GM13976 (cell line): ENCODE measurements at regions not wholly inside any gene's neighbourhood (a gene's known extent, or its start where the extent isn't known, plus 50 kb on each side); places are given as distances from the start of the nearest gene placed in this dataset.

Source experiments
- DNase-seq: peaks from one replicate; pipeline ENCODE4 v3.0.0; 2012; ENCODE audit warnings: low spot score
- CTCF ChIP-seq: IDR thresholded peaks from 2 replicates; pipeline ENCODE4 v1.5.1; 2012; ENCODE audit warnings: borderline replicate concordance, mild to moderate bottlenecking; ENCODE audit not compliant: insufficient read depth; ENCODE audit errors: extremely low read depth, missing control alignments, control extremely low read depth
- in situ Hi-C: fragments of 300-500 bp; cut with MboI; formaldehyde crosslinking; loops from one replicate; pipeline ENCODE4 v1.12.0; 2022; ENCODE audit warnings: low sequenced_read_pairs, mixed read lengths, inconsistent platforms; ENCODE audit not compliant: unreplicated experiment

GRCh38 chr13:40243047-40243446 lies 423.4 kb downstream of the FOXO1 start:
- TF ChIP-seq CTCF = no peak
- DNase-seq = no peak
- in situ Hi-C loops = no loop called here

GRCh38 chr13:40243982-40244381 lies 422.5 kb downstream of the FOXO1 start:
- in situ Hi-C loops = no loop called here
- no peak for DNase-seq
- no peak for TF ChIP-seq CTCF

GRCh38 chr13:40245567-40245966 lies 420.9 kb downstream of the FOXO1 start:
- peak; percentile 10 for DNase-seq
- TF ChIP-seq CTCF = no peak
- in situ Hi-C loops = no loop called here

DNA sequence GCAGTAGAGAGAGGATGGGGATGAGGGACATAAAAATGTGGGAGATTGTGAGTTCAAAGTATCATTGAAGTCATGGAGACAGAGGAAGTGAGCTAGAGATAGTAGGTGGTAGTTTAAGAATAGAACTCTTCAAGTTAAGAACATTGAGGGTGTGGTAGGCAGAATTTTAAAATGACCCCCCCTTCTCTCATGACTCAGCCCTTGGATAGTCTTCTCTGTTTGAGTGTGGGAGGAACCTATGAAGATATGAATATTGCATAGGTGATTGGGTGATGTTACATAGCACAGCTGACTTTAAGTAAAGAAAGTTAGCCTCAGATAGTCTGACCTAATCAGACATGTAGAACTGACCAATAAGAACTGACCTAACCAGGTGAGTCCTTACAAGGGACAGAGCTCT lies 418.6 kb downstream of the FOXO1 start:
- in situ Hi-C loops = no loop called here
- DNase-seq = peak; percentile 18
- no peak for TF ChIP-seq CTCF

GRCh38 chr13:40251343-40252032 lies 415.0 kb downstream of the FOXO1 start:
- DNase-seq = no peak
- no peak for TF ChIP-seq CTCF
- in situ Hi-C loops = no loop called here

DNA sequence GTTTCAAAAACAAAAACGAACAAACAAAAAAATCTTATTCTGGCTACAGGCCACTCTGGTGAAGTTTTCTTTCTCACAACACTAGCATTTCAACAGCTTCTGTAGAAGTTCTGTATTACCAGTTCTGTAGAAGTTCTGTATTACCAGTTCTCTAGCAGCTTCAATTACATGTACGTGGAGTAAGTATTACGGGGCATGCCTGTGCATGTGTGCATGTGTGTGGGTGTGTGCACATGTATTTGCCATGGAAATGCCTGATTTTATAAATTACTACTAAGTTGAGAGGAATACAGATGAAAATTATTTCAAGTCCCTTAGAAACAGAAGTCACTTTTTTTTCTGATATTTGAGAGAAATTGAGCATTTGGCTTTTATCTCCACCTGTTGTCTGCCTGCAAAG lies 414.2 kb downstream of the FOXO1 start:
- in situ Hi-C loops = no loop called here
- no peak for TF ChIP-seq CTCF
- no peak for DNase-seq
